Trophoblast cell (in vitro differentiated cells and primary cell): ENCODE measurements at regions not wholly inside any gene's neighbourhood (a gene's known extent, or its start where the extent isn't known, plus 50 kb on each side); places are given as distances from the start of the nearest gene placed in this dataset.

Experiments
- DNase-seq, 2 donors: peaks; one replicate each; pipeline ENCODE4 v3.0.0-alpha.2; 2016
- H2AFZ ChIP-seq: 2 replicates; pipeline ENCODE4 v1.6.1; 2013; ENCODE audit warnings: low read length, moderate library complexity, mild to moderate bottlenecking; ENCODE audit not compliant: insufficient read depth, poor library complexity
- H2AK5ac ChIP-seq: 2 replicates; pipeline ENCODE4 v1.6.1; 2013; ENCODE audit warnings: mild to moderate bottlenecking, low read length
- H2BK120ac ChIP-seq: 2 replicates; pipeline ENCODE4 v1.6.1; 2013; ENCODE audit warnings: low read length, mild to moderate bottlenecking, moderate library complexity; ENCODE audit not compliant: insufficient read depth, poor library complexity
- H2BK12ac ChIP-seq: 2 replicates; pipeline ENCODE4 v1.6.1; 2013; ENCODE audit warnings: mild to moderate bottlenecking, low read length, moderate library complexity
- H2BK5ac ChIP-seq: 2 replicates; pipeline ENCODE4 v1.6.1; 2013; ENCODE audit warnings: low read length, low read depth, moderate library complexity, mild to moderate bottlenecking; ENCODE audit not compliant: poor library complexity
- H3K14ac ChIP-seq: 2 replicates; pipeline ENCODE4 v1.6.1; 2013; ENCODE audit warnings: mild to moderate bottlenecking, low read length
- H3K18ac ChIP-seq: 2 replicates; pipeline ENCODE4 v1.6.1; 2013; ENCODE audit warnings: mild to moderate bottlenecking, low read length
- H3K23ac ChIP-seq: 2 replicates; pipeline ENCODE4 v1.6.1; 2013; ENCODE audit warnings: low read length
- H3K27ac ChIP-seq: 2 replicates; pipeline ENCODE4 v1.5.1; 2013; ENCODE audit warnings: low read depth, mild to moderate bottlenecking, inconsistent platforms, low read length, moderate library complexity
- H3K27me3 ChIP-seq: 2 replicates; pipeline ENCODE4 v1.6.1; 2013; ENCODE audit warnings: inconsistent platforms, mild to moderate bottlenecking, low read length, moderate library complexity; ENCODE audit not compliant: insufficient read depth
- H3K36me3 ChIP-seq, 2 experiments: 1 replicate in 1 of 2; 2 replicates in 1 of 2; pipeline ENCODE4 v1.6.1; 2013; ENCODE audit warnings: low read length in 2 of 2, mild to moderate bottlenecking in 2 of 2, moderate library complexity in 1 of 2; ENCODE audit not compliant: insufficient read depth in 2 of 2, control insufficient read depth in 1 of 2
- H3K4ac ChIP-seq: 2 replicates; pipeline ENCODE4 v1.6.1; 2013; ENCODE audit warnings: low read depth, mild to moderate bottlenecking, low read length, moderate library complexity
- H3K4me1 ChIP-seq, 2 experiments: 1 replicate in 1 of 2; 2 replicates in 1 of 2; pipeline ENCODE4 v1.6.1; 2013; ENCODE audit warnings: low read length in 2 of 2, mild to moderate bottlenecking in 2 of 2, moderate library complexity in 1 of 2; ENCODE audit not compliant: insufficient read depth in 2 of 2, control insufficient read depth in 1 of 2
- H3K4me2 ChIP-seq: 2 replicates; pipeline ENCODE4 v1.6.1; 2013; ENCODE audit warnings: inconsistent platforms, mild to moderate bottlenecking, low read length, moderate library complexity
- H3K4me3 ChIP-seq: 2 replicates; pipeline ENCODE4 v1.5.1; 2013; ENCODE audit warnings: mild to moderate bottlenecking, low read depth, low read length, inconsistent platforms
- H3K79me1 ChIP-seq: one replicate; pipeline ENCODE4 v1.6.1; 2013; ENCODE audit warnings: low read length
- H3K79me2 ChIP-seq: 2 replicates; pipeline ENCODE4 v1.6.1; 2013; ENCODE audit warnings: low read length, mild to moderate bottlenecking; ENCODE audit not compliant: control insufficient read depth, insufficient read depth, poor library complexity
- H3K9ac ChIP-seq: 2 replicates; pipeline ENCODE4 v1.6.1; 2013; ENCODE audit warnings: mild to moderate bottlenecking, low read length
- H3K9me3 ChIP-seq: 2 replicates; pipeline ENCODE4 v1.6.1; 2013; ENCODE audit warnings: low read depth, mild to moderate bottlenecking, control low read depth, inconsistent platforms, low read length; ENCODE audit not compliant: insufficient read depth
- H4K12ac ChIP-seq: 2 replicates; pipeline ENCODE4 v1.6.1; 2013; ENCODE audit warnings: low read depth, mild to moderate bottlenecking, low read length, moderate library complexity
- H4K8ac ChIP-seq: 2 replicates; pipeline ENCODE4 v1.6.1; 2013; ENCODE audit warnings: low read depth, mild to moderate bottlenecking, low read length, moderate library complexity
- H4K91ac ChIP-seq: one replicate; pipeline ENCODE4 v1.6.1; 2013; ENCODE audit warnings: low read depth, mild to moderate bottlenecking, low read length, moderate library complexity
- WGBS: extraction: QIAGEN DNeasy Blood & Tissue Kit; methylation state at CpG from one replicate; pipeline ENCODE4 v1.1.7; 2013; ENCODE audit warnings: missing lambda C conversion rate; ENCODE audit not compliant: insufficient read length, insufficient coverage; ENCODE audit errors: extremely low coverage; 5-methylcytosine and 5-hydroxymethylcytosine counted together

DNA sequence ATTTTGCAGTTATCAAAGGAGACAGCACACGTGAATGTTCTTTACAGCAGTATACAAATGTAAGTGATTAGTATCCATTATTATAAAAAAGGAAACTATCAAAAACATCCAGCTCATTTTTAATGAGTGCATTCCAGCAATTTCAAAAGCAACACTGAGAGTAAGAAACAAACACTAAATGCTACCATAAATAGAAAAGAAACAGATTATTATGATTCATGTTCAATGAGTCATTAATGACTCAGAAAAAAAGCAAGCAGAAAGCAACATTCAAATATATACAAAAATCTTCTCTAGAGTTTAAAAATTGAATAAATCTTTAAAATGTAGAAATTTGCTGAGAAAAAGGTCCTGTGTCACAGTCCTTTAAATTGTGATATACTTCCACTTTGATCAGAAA lies 346.5 kb upstream of the FMR1 start:
- H3K79me1 ChIP-seq, result no peaks in the 10 kb centered on the region
- no peak overlapping the region for H3K4me2 ChIP-seq
- H3K14ac ChIP-seq, result no peak overlapping the region
- no peak overlapping the region for H2BK120ac ChIP-seq
- no peaks in the 10 kb centered on the region for H3K9me3 ChIP-seq
- H4K8ac ChIP-seq, result no peak overlapping the region
- peak in 1 of 2 donors; percentile 23 for DNase-seq
- no peak overlapping the region for H2BK12ac ChIP-seq
- no CpG with 5 or more reads among the region's 1 CpG for WGBS
- no peak overlapping the region for H3K9ac ChIP-seq
- no peaks in the 10 kb centered on the region for H3K36me3 ChIP-seq
- no peak overlapping the region for H4K12ac ChIP-seq
- H3K27ac ChIP-seq, result no peak overlapping the region
- no peak overlapping the region for H3K4ac ChIP-seq
- no peak overlapping the region for H2AK5ac ChIP-seq
- no peak overlapping the region for H2AFZ ChIP-seq
- no peak overlapping the region for H3K4me3 ChIP-seq
- no peak overlapping the region for H3K18ac ChIP-seq
- no peaks in the 10 kb centered on the region for H3K27me3 ChIP-seq
- no peaks in the 10 kb centered on the region for H3K79me2 ChIP-seq
- H3K4me1 ChIP-seq, result no peaks in the 10 kb centered on the region
- H3K23ac ChIP-seq, result no peak overlapping the region
- H4K91ac ChIP-seq, result no peak overlapping the region
- no peak overlapping the region for H2BK5ac ChIP-seq

DNA sequence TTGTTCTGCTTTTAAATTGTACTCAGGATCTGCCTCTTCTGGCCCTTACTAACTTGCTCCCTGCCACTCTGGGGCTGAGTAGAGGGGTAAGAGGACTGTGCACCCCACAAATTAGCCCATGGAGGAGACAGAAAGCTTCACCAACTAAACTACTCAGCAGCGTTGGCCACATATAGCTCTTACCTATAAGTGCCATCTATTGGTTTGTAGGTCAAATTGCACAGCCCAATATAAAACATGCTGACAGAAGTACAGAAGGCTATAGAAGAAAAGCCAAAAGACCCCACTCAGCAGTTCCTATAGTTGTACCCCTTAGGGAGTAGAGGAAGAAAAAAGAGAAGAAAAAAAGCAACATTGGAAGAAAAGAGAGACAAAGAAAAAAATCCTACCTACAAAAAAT lies 341.2 kb upstream of the FMR1 start:
- H3K27me3 ChIP-seq, result no peaks in the 10 kb centered on the region
- H4K8ac ChIP-seq, result no peak overlapping the region
- H3K9me3 ChIP-seq, result no peaks in the 10 kb centered on the region
- no peak overlapping the region for H3K4me3 ChIP-seq
- no peak overlapping the region for H3K18ac ChIP-seq
- no peak overlapping the region for H4K12ac ChIP-seq
- H3K27ac ChIP-seq, result no peak overlapping the region
- no peak overlapping the region for H3K4ac ChIP-seq
- no peak overlapping the region for H2BK120ac ChIP-seq
- H3K4me1 ChIP-seq, result peaks cover 0 to 3% of the 10 kb centered on the region in 2 experiments
- no peak for DNase-seq
- H3K79me1 ChIP-seq, result no peaks in the 10 kb centered on the region
- no peak overlapping the region for H2AFZ ChIP-seq
- no peak overlapping the region for H2AK5ac ChIP-seq
- H2BK12ac ChIP-seq, result no peak overlapping the region
- H3K14ac ChIP-seq, result no peak overlapping the region
- H3K9ac ChIP-seq, result no peak overlapping the region
- WGBS, result no CpG with 5 or more reads among the region's 1 CpG
- H4K91ac ChIP-seq, result no peak overlapping the region
- H2BK5ac ChIP-seq, result no peak overlapping the region
- no peaks in the 10 kb centered on the region for H3K36me3 ChIP-seq
- H3K23ac ChIP-seq, result no peak overlapping the region
- H3K79me2 ChIP-seq, result no peaks in the 10 kb centered on the region
- no peak overlapping the region for H3K4me2 ChIP-seq

DNA sequence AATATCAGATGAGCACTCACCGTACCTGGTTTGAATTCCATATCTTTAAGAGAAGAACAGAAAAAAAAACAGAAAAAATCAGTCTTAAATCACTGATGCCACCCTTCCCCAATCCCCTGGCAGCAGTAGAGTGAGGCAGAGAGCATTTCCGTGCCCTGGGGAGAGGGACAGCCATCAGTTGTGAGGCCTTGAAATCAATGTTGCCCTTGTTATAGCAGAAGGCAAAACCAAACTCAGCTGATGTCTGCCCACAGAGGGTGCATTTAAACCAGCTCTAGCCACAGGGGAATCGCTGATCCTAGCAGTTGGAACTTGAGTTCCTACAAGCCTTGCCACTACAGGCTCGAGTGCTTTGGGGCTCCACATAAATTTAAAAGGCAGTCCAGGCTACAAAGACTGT lies 338.5 kb upstream of the FMR1 start:
- Histone ChIP-seq H3K36me3 (no peaks in the 10 kb centered on the region), H2AFZ (no peak overlapping the region), H4K8ac (no peak overlapping the region), H3K4me2 (no peak overlapping the region), H4K12ac (no peak overlapping the region), H2BK12ac (no peak overlapping the region), H4K91ac (no peak overlapping the region), H3K79me2 (no peaks in the 10 kb centered on the region), H3K9ac (no peak overlapping the region), H3K27ac (no peak overlapping the region), H3K9me3 (no peaks in the 10 kb centered on the region), H3K23ac (no peak overlapping the region), H2BK5ac (no peak overlapping the region), H2BK120ac (no peak overlapping the region), H2AK5ac (no peak overlapping the region), H3K79me1 (no peaks in the 10 kb centered on the region), H3K27me3 (no peaks in the 10 kb centered on the region), H3K4me1 (peaks cover 0 to 3% of the 10 kb centered on the region in 2 experiments), H3K14ac (no peak overlapping the region), H3K4me3 (no peak overlapping the region), H3K4ac (no peak overlapping the region), H3K18ac (no peak overlapping the region)
- no CpG with 5 or more reads among the region's 4 CpGs for WGBS
- no peak for DNase-seq

GRCh38 chrX:147602176-147602696 lies 309.5 kb upstream of the FMR1 start:
- Histone ChIP-seq H4K12ac (no peak overlapping the region), H4K91ac (no peak overlapping the region), H3K79me2 (no peaks in the 10 kb centered on the region), H3K9me3 (no peaks in the 10 kb centered on the region), H3K27me3 (no peaks in the 10 kb centered on the region), H2BK120ac (no peak overlapping the region), H3K14ac (no peak overlapping the region), H3K27ac (no peak overlapping the region), H3K18ac (no peak overlapping the region), H3K23ac (no peak overlapping the region), H3K79me1 (no peaks in the 10 kb centered on the region), H4K8ac (no peak overlapping the region), H3K36me3 (no peaks in the 10 kb centered on the region), H2BK5ac (no peak overlapping the region), H3K9ac (no peak overlapping the region), H3K4me3 (no peak overlapping the region), H3K4me1 (no peaks in the 10 kb centered on the region), H2AFZ (no peak overlapping the region), H2BK12ac (no peak overlapping the region), H3K4me2 (no peak overlapping the region), H2AK5ac (no peak overlapping the region), H3K4ac (no peak overlapping the region)
- peak in 1 of 2 donors; percentile 6 for DNase-seq
- WGBS, result no CpG with 5 or more reads among the region's 3 CpGs
